UCSD-AML1 (cell line): ENCODE measurements at regions not wholly inside any gene's neighbourhood (a gene's known extent, or its start where the extent isn't known, plus 50 kb on each side); places are given as distances from the start of the nearest gene placed in this dataset.
"Not testable (repeated sequence)": the region's sequence is repeated elsewhere in the genome, so short reads cannot be mapped to it uniquely, and the experiment has no call there.

Source experiments
- DNase-seq: peaks from one replicate; lab custom pipeline; 2025; ENCODE audit not compliant: unreplicated experiment; lab: John Stamatoyannopoulos, UW

DNA sequence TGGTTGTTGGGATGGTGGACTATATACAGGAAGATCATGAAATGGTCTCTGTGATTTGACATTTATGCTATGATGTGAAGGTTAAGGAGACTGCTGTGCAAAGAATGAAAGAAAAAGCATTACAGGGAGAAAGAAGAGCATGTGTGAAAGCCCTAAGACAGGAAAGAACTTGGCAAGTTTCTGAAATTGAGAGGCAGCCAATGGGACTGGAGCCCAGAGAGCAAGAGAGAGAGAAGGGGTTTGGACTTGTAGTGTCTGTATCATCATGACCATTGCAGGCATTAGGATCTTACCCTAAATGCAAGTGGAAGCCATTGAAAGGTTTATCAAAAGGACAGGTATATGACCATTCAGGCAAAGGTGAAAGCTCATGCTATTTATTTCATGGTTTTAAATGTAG lies 147.1 kb downstream of the NAA11 start:
- no peak for DNase-seq

DNA sequence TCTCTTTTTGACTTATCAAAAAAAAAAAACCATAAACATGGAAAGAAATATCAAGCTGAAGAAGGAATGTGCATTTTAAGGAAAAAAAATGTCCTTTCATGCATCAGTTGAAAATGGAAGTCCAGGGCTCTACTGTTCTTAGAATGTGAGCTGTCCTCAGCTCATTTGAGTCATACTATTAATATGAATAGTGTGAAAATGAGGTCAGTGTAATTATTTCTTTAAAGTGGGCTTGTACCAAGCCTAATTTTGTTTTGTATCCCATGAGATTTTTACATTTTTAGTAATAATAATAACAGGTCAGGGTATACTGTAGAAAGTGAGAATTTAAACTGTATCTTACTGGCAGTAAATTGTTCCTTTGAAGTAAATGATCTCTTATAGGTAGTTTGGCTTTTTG lies 148.5 kb downstream of the NAA11 start:
- DNase-seq = no peak

DNA sequence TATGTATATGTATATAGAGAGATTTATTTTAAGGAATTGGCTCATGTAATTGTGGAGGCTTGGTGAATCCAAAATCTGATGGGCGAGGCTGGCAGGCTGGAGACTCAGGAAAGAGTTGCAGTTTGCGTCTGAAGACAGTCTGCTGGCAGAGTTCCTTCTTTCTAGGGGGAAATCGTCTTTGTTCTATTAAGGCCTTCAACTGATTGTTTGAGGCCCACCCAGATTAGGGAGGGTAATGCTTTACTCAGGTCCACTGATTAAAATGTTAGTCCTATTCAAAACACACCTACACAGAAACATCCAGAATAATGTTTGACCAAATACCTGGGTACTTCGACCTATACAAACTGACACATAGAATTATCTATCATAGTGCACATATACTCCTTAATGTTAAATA lies 149.5 kb downstream of the NAA11 start:
- no peak for DNase-seq

DNA sequence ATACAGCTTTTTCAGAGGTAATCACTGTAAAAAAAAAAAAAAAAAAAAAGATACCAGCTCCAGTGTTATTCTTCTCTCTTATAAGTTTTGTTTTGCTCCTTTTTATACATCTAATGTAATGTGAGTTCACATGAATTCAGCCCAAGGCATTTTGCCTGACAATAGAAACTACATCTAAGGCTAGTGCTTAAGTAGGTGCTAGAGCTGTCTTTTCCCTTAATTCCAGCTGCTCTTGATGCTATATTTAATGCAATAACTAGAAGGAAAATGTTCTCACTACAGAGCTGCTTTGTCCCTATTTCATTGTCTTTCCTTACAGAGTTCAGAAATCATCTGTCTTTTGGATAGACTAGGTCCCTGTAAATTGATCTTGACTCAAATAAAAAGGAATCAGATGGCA lies 150.1 kb downstream of the NAA11 start:
- no peak for DNase-seq

DNA sequence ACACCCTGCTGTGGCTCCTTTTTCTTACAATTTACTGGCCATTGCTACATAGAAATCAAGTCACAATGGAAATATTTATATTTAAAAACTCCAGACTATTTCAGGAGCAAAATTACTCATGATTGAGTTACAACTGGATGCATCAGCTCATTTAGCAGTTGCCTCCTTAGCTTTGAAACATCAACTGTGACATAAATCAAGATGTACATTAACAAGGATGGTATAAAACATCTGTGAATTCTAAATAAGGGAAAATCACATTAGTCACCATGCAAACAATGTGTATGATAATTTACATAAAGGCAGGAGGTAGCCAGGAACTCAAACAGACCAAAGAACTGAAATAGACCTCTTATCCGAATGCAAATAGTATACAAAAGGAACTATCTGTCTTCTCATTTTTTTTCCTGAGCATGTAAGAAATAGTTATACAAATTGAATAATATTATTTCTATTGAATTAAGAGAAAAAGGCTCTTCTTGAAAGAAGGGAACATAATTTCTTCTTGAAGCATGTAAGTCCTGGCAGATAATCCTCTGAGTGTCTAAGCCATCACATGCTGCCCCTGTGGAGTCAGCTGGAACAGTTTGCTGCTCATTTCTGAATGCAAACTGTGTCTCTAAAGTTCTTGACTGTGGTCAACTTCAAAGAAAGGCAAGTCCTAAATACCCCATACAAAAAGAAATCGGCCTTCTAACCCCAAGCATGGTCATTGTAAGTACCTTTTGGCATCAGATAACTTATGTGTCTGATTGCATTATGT lies 151.2 kb downstream of the NAA11 start:
- no peak for DNase-seq

DNA sequence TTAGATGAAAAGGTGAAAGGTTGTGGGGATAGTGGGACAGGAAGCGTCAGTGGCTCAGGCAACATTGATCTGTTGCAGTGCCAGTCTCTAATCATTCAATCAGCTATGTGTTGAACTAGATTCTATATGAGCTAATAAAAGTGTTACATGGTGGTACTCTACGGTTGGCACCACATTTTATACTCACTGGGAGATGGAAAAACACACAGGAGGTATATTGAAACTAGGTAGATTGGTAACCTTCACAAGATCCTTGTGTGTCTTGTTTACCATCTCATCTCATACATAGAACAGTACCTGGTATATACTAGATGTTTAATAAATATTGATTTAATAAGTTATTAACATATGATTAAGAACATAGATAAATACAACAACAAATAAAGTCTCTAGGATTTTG lies 152.7 kb downstream of the NAA11 start:
- DNase-seq = no peak

DNA sequence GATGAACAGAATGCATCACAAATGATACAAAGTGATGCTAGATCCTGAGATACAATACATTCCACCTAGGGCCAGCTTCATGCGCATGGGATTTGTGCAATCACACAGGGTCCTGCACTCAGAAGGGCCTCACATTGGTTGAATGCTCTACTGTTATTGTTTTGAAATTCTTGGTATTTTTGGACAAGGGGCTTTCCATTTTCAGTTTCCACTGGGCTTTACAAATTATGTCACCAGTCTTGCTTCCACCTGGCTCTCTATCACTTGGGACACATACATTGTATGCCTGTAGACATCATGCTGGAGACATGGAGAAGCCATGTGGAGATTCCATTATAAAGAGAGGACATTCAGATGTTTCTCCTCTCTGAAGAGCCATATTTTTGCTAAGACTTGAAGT lies 155.8 kb downstream of the NAA11 start:
- DNase-seq = no peak

DNA sequence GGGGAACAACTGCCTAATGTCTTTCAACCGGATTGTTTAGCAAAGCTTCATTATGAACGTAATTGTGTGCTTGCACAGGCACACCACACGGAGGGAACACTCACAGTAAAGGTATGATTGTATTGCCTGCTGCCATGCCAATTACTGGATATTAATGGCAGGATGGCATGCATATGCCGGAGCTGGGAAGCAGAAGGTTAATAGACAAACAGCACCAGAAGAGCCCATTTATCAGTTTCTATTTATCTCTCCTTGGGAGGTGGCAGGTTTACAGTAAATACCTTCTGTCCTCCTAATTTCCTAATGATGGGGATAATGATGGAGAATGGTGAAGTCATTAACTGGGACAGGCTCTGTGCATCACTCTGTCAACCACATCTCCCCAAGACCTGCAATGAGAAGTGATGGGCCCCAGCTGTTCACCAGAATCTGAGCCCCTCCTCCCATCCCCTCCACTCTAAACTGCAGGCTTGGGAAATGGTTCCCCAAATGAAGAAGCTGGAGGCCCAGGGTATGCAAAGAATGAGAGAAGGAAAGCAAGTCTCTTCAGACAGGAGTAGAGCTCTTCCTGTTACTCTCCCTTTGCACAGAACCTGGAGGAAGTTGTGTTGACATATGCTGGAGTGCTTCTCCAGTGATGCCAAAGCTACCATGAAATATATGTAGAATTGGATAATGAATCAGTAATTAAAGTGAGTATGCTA lies 160.8 kb downstream of the NAA11 start:
- DNase-seq = no peak

DNA sequence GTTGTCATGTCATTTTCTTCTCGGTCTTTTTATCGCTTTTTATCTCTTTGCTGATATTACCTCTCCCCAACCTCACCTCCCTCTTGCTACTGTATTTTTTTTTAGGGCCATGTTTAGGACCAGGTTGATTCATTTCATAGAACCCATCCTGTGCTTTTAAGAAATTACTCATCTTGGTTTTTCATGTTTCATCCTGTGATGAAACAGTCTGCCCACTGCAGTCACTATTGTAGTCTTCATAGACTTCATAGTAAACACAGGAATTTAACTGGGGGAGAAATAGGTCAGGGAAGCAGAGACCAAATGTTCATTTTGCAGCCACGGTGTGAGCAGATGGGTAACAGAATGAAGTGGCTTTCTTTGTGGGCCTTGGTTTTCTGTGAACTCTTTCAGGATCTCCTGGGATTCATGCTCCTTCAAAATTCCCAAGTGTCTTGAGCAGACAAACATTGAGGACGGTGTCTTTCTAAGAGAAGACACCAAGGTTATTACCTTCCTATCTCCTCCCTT lies 161.8 kb downstream of the NAA11 start:
- no peak for DNase-seq

DNA sequence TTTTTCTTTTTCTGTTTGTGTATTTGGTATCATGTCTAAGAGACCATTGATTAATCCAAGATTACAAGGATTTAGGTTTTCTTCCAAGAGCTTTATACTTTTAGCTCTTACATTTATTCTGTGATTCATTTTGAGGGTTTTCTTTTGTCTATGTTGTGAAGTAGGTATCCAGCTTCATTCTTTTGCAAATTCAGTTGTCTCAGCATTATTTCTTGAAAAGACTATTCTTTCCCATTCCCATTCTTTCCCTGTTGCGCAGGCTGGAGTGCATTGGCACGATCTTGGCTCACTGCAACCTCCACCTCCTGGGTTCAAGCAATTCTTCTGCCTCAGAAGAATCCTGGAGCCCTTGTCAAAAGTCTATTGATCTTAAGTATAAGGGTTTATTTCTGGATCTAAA lies 164.9 kb downstream of the NAA11 start:
- DNase-seq = no peak

DNA sequence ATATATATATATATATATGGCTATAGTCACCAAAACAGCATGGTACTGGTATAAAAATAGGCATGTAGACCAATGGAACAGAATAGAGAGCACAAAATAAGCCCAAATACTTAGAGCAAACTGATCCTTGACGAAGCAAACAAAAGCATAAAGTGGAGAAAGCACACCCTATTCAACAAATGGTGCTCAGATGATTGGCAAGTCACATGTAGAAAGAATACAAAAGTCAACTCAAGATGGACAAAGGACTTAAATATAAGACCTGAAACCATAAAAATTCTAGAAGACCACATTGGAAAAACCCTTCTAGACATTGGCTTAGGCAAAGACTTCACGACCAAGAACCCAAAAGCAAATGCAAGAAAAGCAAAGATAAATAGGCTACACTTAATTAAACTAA lies 167.2 kb downstream of the NAA11 start:
- not testable (repeated sequence) for DNase-seq

DNA sequence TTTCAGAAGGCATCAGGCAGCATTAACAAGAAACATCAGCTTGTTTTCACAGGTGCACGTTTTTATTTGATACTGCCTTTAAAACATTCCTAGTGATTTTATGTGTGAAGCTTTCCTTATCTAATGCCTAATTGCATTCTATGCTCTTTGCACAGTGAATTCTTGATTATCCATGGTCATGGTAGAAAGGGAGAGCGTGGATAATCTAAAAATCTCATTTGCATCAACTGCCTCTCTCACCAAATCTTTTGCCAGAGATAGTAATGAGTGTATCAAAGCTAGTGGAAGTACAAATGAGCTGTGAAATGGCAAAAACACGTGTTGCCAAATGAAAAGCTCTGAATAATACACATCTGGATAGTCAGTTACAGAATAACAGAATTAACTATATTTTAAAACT lies 170.5 kb downstream of the NAA11 start:
- DNase-seq = no peak

DNA sequence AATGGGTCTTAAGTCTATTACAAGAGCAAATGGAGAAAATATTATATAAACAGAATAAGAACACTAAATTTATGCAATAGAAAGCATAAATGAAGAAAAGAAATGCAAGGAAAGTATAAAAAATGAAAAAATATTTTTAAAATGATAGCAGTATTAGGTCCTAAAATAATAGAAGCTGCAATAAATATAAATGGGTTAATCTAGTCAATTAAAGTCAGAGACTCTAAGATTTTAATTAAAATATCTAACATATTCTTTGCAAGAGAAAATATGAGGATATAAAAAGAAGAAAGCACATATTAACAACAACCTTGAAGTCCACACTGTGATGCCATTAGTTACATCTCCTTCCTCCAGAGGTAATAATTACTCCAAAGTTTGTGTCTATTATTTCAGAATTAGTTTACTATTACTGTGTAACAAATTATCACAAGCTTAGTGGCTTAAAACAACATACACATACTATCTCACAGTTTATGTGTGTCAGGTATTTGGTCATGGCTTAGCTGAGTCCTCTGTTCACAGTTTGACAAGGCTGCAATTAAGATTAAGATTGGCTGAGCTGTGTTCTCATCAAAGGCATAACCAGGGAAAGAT lies 174.9 kb downstream of the NAA11 start:
- DNase-seq = no peak

DNA sequence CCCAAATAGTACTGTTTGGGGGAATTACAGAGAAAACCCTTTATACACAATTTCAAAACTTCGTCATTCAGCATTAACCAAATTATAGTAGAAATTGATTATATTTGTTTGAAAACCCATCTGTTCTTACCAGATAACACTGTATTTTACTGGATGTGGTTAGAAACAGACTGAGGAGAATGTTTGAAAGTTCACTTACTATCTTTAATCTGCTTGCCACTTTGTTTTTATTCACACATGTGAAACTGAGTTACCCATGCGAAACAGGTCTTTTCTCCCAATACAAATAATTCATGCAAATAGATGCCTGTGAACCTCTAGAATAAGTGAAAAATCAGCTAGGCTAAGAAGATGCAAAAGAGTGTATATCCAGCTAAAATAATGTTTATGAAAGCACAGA lies 177.5 kb downstream of the NAA11 start:
- DNase-seq = no peak

DNA sequence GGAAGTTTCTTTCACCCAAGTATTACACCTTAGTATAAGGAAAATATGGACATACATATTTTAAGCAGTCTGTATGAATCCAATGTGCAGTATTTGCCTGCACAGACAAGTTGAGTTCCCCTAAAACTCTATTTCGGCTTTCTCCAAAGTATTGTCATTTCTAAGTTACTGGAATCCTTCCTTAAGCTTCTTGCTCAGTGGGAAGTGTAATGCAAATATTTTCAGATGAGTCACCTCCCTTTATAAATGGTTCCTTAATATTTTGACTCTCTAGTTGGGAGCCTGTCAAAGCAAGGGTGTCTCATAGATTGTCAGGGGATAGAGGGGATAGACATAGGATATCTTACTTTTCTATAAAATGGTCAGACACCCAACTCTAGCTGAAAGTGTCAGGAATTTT lies 178.6 kb downstream of the NAA11 start:
- DNase-seq = no peak

DNA sequence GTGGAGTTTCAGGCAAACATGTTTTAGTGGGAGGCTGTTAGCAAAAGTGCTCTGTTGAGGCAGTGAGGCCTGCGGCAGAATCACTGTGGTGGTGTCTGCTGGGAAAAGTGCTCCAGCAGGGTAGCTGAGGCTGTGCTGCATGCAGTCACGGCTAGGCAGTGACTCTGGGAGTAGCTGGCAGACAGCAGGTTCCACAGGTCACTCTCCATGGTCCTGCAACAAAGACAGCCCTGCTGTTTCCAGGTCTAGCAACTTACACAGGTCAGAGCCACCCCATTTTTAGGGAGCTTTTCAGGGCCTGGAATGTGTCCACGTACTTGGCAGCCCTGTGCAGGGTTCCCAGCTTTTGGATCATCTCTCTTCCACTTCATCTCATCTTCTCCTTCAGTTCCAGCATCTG lies 184.3 kb downstream of the NAA11 start:
- DNase-seq = peak; percentile 25

DNA sequence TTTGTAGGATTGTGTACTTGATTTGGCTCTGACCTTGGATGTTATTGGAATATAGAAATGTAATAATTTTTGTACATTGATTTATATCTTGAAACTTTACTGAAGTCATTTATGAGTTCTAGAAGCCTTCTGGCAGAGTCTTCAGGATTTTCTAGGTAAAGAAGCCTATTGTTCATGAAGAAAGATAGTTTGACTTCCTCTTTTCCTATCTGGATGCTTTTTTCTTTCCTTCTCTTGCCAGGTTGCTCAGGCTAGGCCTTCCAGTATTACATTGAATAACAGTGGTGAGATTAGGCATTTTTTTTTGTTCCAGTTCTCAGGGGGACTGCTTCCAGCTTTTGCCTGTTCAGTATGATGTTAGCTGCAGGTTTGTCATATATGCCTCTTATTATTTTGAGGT lies 191.1 kb downstream of the NAA11 start:
- no peak for DNase-seq

DNA sequence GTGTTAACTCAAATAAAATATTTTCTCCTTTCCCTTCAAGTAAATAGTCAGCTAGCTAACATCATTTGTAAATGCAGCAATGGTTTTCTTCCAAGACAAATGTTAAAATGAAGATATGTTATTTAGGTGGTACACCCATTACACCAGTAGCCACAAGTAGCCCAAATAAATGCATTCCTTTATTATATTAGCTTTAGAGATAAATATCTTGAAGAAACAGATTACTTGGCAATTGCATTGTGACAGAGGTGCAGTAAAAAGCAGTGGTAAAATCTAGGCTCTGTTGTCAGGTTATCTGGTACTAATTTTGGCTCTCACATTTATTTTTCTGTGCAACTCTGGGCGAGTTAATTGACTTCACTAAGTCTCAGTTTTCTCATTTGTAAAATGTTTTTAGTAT lies 193.0 kb downstream of the NAA11 start:
- no peak for DNase-seq

DNA sequence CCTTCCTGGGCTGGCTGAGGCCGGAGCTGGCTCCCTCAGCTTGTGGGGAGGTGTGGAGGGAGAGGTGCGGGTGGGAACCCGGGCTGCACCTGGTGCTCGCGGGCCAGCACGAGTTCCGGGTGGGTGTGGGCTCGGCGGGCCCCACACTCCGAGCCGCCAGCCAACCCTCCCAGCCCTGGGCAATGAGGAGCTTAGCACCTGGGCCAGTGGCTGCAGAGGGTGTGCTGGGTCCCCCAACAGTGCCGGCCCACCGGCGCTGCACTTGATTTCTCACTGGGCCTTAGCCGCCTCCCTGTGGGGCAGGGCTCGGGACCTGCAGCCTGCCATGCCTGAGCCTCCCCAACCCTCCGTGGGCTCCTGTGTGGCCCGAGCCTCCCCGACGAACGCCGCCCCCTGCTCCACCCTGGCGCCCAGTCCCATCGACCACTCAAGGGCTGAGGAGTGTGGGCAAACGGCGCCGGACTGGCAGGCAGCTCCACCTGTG lies 182.7 kb upstream of the PAQR3 start:
- DNase-seq = no peak

DNA sequence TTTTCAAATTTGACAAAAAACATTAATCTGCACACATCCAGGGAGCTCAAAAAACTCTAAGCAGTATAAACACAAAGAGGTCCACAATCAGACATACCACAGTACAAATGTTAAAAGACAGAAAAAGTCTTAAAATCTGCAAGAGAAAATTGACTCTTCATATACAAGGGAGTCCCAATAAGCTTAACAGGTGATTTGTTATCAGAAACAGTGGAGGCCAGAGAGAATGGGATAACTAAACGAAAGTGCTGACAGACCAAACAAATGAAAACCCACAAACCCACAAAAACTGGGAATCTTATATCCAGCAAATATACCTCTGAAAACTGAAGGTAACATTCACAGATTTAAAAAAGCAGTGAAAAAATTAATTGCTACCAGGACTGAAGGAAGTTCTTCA lies 182.0 kb upstream of the PAQR3 start:
- no peak for DNase-seq

DNA sequence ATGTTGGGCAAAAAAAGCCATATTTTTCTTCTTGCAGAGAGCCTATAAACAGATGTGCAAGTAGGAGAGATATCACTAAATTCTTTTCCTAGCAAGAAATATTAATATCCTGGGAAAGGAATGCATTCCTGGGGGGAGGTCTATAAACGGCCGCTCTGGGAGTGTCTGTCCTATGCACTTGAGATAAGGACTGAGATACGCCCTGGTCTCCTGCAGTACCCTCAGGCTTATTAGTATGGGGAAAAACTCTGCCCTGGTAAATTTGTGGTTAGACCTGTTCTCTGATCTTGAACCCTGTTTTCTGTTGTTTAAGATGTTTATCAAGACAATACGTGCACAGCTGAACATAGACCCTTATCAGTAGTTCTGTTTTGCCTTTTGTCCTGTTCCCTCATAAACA lies 177.8 kb upstream of the PAQR3 start:
- not testable (repeated sequence) for DNase-seq

DNA sequence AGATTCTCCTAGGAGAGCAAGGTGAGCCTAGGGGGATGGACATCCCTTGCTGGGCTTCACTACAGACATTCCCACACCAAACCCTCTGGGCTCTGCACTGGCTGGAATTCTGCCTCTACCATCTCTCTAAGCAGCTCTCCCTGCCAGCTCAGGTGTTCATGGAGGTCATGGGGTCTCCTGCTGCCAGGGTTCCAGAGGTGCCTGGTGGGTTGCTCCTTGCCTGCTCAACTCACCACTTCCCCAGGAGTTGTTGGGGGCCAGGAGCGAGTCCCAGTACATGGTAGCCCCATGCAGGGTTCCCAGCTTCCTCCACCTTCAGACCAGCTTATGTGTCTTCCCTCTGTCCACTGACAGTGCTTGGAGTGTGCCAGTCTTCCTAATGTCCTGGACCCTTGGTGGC lies 167.8 kb upstream of the PAQR3 start:
- no peak for DNase-seq
